ENCODE measurements at regions not wholly inside any gene's neighbourhood (a gene's known extent, or its start where the extent isn't known, plus 50 kb on each side); places are given as distances from the start of the nearest gene placed in this dataset.
"Not testable (repeated sequence)": the region's sequence is repeated elsewhere in the genome, so short reads cannot be mapped to it uniquely, and the experiment has no call there.

DNA sequence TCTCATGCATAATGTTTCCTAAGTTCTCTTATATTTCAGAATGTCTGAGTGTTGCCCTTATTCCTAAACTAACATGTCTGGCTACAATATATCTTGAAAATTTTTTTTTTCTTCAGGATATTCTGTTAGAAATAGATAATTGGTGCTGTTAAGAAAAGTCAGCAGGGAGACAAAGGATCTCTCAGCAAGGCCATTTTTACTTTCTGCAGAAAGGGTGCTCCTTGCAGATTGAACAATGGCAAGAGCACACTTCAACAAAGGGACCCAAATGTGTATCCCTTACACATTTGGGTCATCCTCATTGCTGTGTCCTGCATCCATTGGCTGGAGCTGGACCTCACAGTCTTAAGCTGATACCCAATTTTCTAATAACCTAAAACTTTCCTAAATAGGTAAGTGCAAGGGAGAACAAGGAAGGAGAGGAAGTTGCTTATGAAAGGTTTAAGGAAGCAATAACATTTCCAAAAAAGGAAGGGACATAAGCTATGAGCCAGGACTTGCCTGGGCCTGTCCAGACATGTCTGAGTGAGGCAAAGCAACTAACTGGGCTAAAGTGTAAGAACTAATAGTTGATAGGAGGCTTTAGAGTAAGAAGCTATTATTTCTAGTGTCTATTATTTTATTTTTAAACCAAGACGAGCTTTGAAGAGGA lies 429.6 kb downstream of the BCKDHB start:
- no peak for DNase-seq

GRCh38 chr6:80531681-80532619 lies 425.5 kb downstream of the BCKDHB start:
- DNase-seq, result no peak

DNA sequence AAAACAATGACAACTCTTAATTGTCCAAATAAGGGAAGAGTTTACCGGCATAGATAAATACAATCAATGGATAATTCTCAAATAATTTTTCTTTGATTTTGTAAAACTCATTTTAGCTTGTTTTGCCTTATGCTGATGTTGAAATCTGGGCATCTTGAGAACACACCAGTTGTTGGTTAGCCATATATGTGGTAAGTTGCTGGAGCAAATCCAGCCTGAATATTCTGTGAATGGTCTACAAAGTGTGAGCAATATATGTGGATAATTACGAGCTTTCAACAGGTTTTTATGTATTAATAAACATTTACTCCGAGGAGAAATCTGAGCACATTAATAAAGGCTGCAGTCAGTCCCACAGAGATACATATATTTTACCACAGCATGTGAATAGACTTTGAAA lies 423.6 kb downstream of the BCKDHB start:
- no peak for DNase-seq

GRCh38 chr6:80528115-80528514 lies 421.6 kb downstream of the BCKDHB start:
- DNase-seq, result no peak

DNA sequence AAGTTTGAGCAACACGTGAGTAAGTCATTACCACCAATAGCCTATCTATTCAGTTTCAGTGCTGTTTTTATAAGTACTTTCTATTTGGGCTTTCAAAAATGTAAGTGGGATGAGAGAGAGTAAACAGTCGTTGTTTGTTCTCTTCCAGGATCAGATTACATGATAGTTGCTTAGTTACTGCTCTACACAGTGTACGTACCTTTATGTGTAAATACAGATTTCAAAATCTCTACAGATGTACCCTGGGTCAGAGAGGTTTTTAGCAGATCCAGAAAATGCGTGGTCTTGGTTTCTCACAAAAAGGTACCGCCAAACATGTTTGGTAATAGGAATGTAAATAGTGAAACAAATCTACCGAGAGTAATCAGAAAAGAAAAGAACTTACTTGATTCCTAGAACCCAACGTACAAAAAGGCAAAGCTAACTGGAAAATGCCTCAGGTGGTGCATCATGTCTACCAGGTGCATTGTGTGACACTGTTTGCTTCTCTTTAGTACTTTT lies 421.1 kb downstream of the BCKDHB start:
- no peak for DNase-seq

GRCh38 chr6:80523531-80523997 lies 417.1 kb downstream of the BCKDHB start:
- peak; percentile 21 for DNase-seq

GRCh38 chr6:80523010-80523409 lies 416.5 kb downstream of the BCKDHB start:
- no peak for DNase-seq

DNA sequence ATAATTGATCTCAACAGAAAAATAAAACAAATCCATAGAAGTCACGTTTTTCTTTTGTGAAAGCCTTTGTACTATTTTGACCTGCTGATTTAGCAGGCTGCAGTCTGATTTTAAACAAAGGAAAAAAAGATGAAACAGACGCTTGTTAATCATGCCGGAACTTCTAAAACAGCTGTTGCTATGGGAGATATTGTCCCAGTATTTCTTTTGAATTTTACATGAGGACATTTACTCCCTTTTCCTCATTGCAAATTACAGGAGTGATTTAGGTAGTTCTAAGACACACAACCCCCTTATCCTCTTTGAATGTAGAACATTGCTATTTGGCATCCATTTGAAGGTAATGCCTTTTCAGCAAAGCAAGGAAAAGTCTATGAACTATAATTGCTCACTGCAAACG lies 416.1 kb downstream of the BCKDHB start:
- no peak for DNase-seq

DNA sequence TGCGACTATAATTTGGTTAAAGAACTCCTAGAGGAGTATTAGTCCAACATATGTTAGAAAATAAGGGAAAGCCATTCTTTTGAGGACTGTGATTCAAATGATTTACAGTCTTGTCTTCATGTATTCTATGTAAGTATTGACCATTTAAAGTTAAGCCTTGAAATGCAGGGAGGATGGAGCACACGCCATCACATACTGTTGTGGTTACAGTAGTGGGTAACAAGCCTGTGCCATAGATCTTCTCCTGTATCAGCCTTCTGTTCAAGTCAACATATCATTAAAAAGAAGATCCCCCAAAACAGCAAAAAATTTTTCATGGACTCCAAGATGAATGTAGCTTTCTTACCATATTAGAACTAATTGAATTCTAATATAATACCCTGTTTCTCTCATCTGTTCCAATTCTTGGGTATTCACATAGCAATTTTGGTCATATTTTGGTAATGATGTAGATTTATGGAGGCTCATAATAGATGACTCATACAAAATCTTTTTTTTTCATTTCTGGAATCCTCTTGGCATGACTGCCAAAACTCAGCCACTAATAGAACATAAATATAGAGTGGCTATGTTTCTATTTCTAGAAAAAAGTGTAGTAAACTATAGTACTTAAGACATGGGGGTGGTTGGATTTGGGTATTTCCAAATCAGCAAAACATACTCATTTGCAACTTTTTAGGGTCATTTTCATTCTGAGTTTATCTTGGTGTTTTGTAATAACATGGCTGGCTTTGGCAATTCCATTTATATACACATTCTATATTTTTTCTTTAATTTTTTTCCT lies 413.5 kb downstream of the BCKDHB start:
- no peak for DNase-seq

DNA sequence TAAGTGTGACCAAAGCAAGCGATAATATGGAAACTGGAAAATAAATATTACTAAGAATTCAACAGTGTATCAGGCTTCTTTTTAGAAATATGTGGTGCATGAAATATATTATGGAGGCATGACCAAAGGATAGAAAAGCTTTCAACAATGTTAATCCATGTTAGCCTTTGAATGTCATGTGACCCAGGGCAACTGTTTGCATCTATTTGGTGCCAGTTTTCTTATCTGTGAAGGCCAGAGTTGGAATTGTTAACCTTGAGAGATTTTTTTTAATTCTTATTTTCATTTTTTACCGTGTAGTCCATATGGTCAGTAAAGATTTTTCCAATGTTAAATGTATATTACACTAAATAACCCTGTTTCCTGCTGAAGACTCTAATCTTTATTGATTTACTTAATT lies 411.1 kb downstream of the BCKDHB start:
- no peak for DNase-seq

- DNase-seq, result not testable (repeated sequence)
Measured at GRCh38 chr6:80510521-80510920, 404.1 kb downstream of the BCKDHB start.

GRCh38 chr6:80508885-80509630 lies 402.6 kb downstream of the BCKDHB start:
- no peak for DNase-seq

GRCh38 chr6:80504882-80505281 lies 398.4 kb downstream of the BCKDHB start:
- DNase-seq, result no peak

DNA sequence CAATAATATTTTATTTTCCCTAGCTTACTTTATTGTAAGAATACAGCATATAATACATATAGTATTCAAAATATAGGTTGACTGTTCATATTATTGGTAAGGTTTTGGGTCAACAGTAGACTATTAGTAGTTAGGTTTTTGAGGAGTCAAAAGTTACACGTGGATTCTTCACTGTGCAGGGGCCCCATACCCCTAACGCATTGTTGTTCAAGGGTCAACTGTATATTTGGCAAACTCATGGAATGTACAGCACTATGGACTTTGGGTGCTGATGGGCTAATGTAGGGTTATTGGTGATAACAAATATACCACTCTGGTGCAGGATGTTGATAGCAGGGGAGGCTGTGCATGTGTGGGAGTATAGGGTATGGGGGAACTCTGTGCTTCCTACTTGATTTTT lies 397.2 kb downstream of the BCKDHB start:
- DNase-seq, result no peak

- no peak for DNase-seq
Measured at GRCh38 chr6:80502871-80503270, 396.4 kb downstream of the BCKDHB start.

DNA sequence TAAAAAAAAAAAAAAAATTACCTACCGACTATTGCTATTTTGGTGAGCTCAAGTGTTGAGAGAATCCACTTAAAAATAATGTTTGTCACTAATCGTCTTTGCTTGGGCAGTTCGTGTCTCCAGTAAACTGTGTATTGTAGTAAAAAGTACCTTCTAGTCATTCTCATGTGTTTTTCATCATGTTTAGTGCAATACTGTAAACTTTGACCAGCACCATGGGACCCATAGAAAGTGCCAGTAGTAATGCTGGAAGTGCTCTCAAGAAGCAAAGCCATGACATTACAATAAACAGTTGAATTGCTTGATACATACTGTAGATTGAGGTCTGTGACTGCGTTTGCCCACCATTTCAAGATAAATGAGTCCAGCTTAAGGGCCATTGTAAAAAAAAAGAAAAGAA lies 395.2 kb downstream of the BCKDHB start:
- DNase-seq, result no peak

GRCh38 chr6:80497696-80498486 lies 391.4 kb downstream of the BCKDHB start:
- not testable (repeated sequence) for DNase-seq

DNA sequence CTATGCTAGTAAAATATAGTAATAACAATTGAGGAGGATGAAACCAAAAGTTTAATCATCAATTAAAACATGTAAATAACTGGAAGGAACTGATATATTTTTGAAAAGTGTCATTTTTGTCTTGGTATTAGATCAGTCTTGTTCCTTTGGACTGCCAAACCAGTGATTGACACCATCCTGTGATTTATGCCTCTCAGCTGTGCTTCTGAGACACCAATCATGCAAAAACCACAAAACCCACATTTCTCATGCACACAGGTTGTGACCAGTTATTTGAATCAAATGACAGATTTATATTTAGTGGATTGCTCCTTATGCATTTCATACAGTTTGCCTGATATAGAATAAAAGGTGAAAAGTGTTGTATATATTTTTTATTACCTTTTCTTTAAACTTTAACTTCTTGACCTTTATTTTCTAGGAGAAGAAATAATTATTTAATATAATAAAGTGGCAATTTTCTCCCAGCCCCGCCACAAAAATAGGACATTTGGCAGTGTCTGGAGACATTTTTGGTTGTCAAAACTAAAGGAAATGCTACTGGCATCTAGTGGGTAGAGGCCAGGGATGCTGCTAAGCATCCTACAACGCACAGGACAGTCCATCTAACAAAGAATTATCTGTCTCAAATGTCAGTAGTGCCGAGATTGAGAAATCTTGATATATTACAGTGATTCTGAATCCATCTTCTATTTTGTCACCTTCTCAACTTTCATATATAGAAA lies 383.6 kb downstream of the BCKDHB start:
- DNase-seq, result peak; percentile 6

DNA sequence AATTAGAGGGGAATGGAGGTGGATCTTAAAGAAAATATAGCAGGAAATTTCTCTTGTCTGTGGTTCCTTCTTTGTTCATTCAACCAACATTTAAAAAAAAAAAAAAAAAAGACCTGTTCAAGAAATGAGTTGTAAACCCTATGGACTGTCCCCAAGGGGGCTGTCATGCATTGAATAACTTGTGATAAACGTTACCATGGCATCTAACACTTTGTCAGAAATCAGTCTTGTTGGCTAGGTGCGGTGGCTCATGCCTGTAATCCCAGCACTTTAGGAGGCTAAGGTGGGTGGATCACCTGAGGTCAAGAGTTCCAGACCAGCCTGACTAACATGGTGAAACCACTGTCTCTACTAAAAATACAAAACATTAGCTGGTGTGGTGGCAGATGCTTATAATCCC lies 381.7 kb downstream of the BCKDHB start:
- DNase-seq, result no peak

DNA sequence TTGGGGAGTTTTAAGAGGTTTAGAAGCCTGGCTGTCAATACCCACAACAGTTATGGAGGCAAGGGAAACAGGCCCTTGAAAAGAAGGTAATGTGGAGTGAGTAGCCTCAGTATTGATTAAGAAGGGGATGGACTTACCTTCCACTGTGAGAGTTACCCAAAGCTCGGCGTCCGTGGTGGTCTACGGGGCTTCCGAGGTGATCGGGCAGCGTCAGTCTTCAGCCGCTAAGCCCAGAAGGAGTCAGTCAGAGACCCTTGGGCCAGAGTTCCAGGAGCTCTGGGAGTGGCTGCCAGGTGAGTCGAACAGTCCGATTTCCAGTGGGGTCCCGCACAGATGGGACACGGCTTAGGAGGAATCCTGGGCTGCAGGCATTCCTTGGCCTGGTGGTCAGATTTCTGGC lies 379.0 kb downstream of the BCKDHB start:
- DNase-seq, result not testable (repeated sequence)

DNA sequence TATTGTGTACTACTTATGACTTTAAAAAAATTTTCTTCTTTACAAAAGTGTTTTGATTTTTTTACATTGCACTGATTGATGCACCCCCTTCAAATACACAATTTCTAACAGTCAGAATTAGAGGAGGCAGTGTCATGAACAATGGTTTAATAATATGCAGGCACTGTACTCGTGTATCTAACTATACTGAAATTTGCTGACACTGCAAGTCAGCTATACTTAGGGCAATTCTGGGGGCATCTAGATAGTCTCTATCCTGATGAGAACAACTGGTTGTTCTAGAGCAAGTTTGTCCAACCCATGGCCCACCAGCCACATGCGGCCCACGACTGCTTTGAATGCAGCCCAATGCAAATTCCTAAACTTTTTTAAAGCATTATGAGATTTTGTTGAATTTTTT lies 375.6 kb downstream of the BCKDHB start:
- no peak for DNase-seq

Data from activated CD4-positive, alpha-beta T cell treated with anti-CD3 and anti-CD28 coated beads, Interleukin-10, Interleukin-2, amounts not matched to agents 100 ng/mL and 50 ng/mL, durations not matched to agents 16 hours and 8 hours (primary cell).